Osteocyte (in vitro differentiated cells): ENCODE measurements at regions not wholly inside any gene's neighbourhood (a gene's known extent, or its start where the extent isn't known, plus 50 kb on each side); places are given as distances from the start of the nearest gene placed in this dataset.
"Not testable (repeated sequence)": the region's sequence is repeated elsewhere in the genome, so short reads cannot be mapped to it uniquely, and the experiment has no call there.

ENCODE experiments used
- DNase-seq: peaks from one replicate; pipeline ENCODE4 v3.0.0; 2021; ENCODE audit warnings: mixed read lengths; ENCODE audit not compliant: unreplicated experiment; ENCODE audit errors: extremely low spot score
- H3K27ac Mint-ChIP-seq: one replicate; pipeline ENCODE4 v1.8.0; 2021; ENCODE audit warnings: mild to moderate bottlenecking, mixed read lengths; ENCODE audit not compliant: unreplicated experiment
- H3K27me3 Mint-ChIP-seq: one replicate; pipeline ENCODE4 v1.8.0; 2021; ENCODE audit warnings: mixed read lengths; ENCODE audit not compliant: unreplicated experiment
- H3K36me3 Mint-ChIP-seq: one replicate; pipeline ENCODE4 v1.8.0; 2021; ENCODE audit warnings: mixed read lengths; ENCODE audit not compliant: unreplicated experiment
- H3K4me1 Mint-ChIP-seq: one replicate; pipeline ENCODE4 v1.8.0; 2021; ENCODE audit warnings: mixed read lengths; ENCODE audit not compliant: unreplicated experiment
- H3K4me3 Mint-ChIP-seq: one replicate; pipeline ENCODE4 v1.8.0; 2021; ENCODE audit warnings: mild to moderate bottlenecking, moderate library complexity, mixed read lengths; ENCODE audit not compliant: unreplicated experiment
- H3K9me3 Mint-ChIP-seq: one replicate; pipeline ENCODE4 v1.8.0; 2021; ENCODE audit warnings: mixed read lengths; ENCODE audit not compliant: unreplicated experiment
- TF ChIP-seq, protein P1 (sequence below): fragments of 200-600 bp; sonication (generic); IDR thresholded peaks from 2 replicates; pipeline ENCODE4 v1.5.0; 2021; ENCODE audit warnings: antibody characterized with exemption, mild to moderate bottlenecking, moderate library complexity

DNA sequence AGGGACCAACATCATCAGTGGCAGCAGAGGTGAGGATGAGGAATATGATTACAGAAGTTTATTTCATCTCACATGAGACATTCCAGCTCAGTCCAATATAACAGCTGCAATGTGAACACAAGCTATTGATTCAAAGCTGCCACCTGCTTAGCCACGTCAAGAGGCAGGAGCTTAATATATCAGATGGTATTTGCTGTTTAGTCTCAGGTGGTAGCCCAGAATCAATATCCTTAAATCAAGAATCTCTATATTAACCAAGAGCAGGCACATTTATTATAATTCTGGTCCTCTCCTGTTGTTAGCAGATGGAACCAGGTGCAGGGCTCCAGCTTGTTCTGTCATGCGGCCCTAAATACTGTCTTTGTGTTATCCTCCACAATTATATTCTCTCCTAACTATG lies 431.6 kb downstream of the ICE1 start:
- Mint-ChIP-seq H3K27me3 (no peaks in the 10 kb centered on the region), H3K36me3 (no peaks in the 10 kb centered on the region), H3K27ac (no peak overlapping the region), H3K4me1 (no peaks in the 10 kb centered on the region), H3K4me3 (no peak overlapping the region), H3K9me3 (peaks cover 46% of the 10 kb centered on the region)
- no peak for DNase-seq
- TF ChIP-seq, protein P1, sequence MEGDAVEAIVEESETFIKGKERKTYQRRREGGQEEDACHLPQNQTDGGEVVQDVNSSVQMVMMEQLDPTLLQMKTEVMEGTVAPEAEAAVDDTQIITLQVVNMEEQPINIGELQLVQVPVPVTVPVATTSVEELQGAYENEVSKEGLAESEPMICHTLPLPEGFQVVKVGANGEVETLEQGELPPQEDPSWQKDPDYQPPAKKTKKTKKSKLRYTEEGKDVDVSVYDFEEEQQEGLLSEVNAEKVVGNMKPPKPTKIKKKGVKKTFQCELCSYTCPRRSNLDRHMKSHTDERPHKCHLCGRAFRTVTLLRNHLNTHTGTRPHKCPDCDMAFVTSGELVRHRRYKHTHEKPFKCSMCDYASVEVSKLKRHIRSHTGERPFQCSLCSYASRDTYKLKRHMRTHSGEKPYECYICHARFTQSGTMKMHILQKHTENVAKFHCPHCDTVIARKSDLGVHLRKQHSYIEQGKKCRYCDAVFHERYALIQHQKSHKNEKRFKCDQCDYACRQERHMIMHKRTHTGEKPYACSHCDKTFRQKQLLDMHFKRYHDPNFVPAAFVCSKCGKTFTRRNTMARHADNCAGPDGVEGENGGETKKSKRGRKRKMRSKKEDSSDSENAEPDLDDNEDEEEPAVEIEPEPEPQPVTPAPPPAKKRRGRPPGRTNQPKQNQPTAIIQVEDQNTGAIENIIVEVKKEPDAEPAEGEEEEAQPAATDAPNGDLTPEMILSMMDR = no peak

DNA sequence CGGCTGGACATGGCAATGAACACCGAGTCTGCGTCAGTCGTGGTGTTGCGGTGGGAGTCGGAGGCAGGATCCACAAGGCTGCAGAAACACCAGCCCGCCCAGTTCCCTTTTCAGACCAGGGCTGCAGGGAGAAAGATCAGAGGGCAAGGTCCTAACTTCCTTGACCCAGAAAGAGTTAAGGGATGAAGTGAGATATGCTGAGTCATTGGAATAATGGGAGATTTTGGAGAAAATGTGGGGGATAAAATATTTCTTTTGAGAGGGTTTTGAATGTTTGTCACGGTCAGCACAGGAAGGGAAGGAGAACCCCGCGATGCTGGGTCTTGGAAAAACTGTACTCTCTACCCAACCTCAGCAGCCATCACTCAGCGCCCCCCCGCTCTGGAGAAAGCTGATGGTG lies 416.0 kb downstream of the ICE1 start:
- no peaks in the 10 kb centered on the region for H3K36me3 Mint-ChIP-seq
- no peak overlapping the region for H3K4me3 Mint-ChIP-seq
- H3K27ac Mint-ChIP-seq = no peak overlapping the region
- H3K27me3 Mint-ChIP-seq = no peaks in the 10 kb centered on the region
- no peak for DNase-seq
- peaks cover 4% of the 10 kb centered on the region for H3K9me3 Mint-ChIP-seq
- no peaks in the 10 kb centered on the region for H3K4me1 Mint-ChIP-seq
- TF ChIP-seq, protein P1 = no peak

DNA sequence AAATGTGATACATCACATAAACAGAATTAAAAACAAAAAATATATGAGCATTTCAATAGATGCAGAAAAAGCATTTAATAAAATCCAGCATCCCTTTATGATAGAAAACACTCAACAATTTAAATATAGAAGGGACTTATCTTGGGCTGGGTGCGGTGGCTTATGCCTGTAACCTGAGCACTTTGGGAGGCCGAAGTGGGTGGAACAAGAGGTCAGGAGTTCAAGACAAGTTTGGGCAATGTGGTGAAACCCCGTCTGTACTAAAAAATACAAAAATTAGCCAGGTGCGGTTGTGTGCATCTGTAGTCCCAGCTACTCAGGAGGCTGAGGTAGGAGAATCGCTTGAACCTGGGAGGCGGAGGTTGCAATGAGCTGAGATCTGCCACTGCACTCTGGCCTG lies 409.1 kb downstream of the ICE1 start:
- not testable (repeated sequence) for H3K4me3 Mint-ChIP-seq, DNase-seq, H3K36me3 Mint-ChIP-seq, H3K27me3 Mint-ChIP-seq, H3K27ac Mint-ChIP-seq, H3K4me1 Mint-ChIP-seq
- peaks cover 11% of the 10 kb centered on the region for H3K9me3 Mint-ChIP-seq

DNA sequence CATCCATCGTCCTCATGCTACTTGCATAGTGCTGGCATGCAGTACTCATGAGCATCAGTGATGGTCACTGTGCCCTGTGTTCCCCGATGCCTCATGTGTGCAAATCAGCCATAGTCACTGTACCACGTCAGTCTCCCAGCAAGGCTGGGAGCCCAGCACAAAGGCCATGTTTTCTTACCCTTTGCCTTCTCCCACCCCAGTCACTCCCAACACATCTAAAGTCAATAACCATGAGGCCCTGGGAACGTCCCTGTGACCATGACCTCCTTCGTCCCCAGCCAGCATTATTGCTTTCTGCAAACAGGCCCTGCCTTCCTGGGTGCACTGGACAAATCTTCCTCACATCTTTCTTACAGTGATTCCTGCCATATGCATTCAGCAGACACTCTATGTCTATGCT lies 406.1 kb downstream of the ICE1 start:
- TF ChIP-seq, protein P1 = no peak
- H3K27me3 Mint-ChIP-seq = no peaks in the 10 kb centered on the region
- no peak overlapping the region for H3K4me3 Mint-ChIP-seq
- peaks cover 16% of the 10 kb centered on the region for H3K9me3 Mint-ChIP-seq
- H3K36me3 Mint-ChIP-seq = no peaks in the 10 kb centered on the region
- no peak overlapping the region for H3K27ac Mint-ChIP-seq
- H3K4me1 Mint-ChIP-seq = no peaks in the 10 kb centered on the region
- DNase-seq = no peak

GRCh38 chr5:5826911-5827310 lies 404.4 kb downstream of the ICE1 start:
- no peak overlapping the region for H3K27ac Mint-ChIP-seq
- TF ChIP-seq, protein P1 = no peak
- no peak for DNase-seq
- H3K36me3 Mint-ChIP-seq = no peaks in the 10 kb centered on the region
- H3K27me3 Mint-ChIP-seq = no peaks in the 10 kb centered on the region
- H3K9me3 Mint-ChIP-seq = peaks cover 11% of the 10 kb centered on the region
- no peaks in the 10 kb centered on the region for H3K4me1 Mint-ChIP-seq
- H3K4me3 Mint-ChIP-seq = no peak overlapping the region

- H3K27ac Mint-ChIP-seq = no peak overlapping the region
- H3K4me3 Mint-ChIP-seq = no peak overlapping the region
- peaks cover 5% of the 10 kb centered on the region for H3K9me3 Mint-ChIP-seq
- H3K27me3 Mint-ChIP-seq = no peaks in the 10 kb centered on the region
- H3K36me3 Mint-ChIP-seq = no peaks in the 10 kb centered on the region
- TF ChIP-seq, protein P1 = no peak
- DNase-seq = no peak
- H3K4me1 Mint-ChIP-seq = no peaks in the 10 kb centered on the region
These were observed 400.3 kb downstream of the ICE1 start for GRCh38 chr5:5822729-5823257.
